ENCODE measurements at regions not wholly inside any gene's neighbourhood (a gene's known extent, or its start where the extent isn't known, plus 50 kb on each side); places are given as distances from the start of the nearest gene placed in this dataset.

GRCh38 chr5:82800826-82801225 is 276.4 kb downstream of the TMEM167A start:
- TF ChIP-seq, protein P1, sequence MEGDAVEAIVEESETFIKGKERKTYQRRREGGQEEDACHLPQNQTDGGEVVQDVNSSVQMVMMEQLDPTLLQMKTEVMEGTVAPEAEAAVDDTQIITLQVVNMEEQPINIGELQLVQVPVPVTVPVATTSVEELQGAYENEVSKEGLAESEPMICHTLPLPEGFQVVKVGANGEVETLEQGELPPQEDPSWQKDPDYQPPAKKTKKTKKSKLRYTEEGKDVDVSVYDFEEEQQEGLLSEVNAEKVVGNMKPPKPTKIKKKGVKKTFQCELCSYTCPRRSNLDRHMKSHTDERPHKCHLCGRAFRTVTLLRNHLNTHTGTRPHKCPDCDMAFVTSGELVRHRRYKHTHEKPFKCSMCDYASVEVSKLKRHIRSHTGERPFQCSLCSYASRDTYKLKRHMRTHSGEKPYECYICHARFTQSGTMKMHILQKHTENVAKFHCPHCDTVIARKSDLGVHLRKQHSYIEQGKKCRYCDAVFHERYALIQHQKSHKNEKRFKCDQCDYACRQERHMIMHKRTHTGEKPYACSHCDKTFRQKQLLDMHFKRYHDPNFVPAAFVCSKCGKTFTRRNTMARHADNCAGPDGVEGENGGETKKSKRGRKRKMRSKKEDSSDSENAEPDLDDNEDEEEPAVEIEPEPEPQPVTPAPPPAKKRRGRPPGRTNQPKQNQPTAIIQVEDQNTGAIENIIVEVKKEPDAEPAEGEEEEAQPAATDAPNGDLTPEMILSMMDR (IDR thresholded peaks at IDR 0.05): no peak

GRCh38 chr5:82799361-82800077 is 277.7 kb downstream of the TMEM167A start:
- TF ChIP-seq, protein P1 (IDR thresholded peaks at IDR 0.05): no peak

GRCh38 chr5:82798676-82799075 is 278.5 kb downstream of the TMEM167A start:
- TF ChIP-seq, protein P1 (IDR thresholded peaks at IDR 0.05): no peak

DNA sequence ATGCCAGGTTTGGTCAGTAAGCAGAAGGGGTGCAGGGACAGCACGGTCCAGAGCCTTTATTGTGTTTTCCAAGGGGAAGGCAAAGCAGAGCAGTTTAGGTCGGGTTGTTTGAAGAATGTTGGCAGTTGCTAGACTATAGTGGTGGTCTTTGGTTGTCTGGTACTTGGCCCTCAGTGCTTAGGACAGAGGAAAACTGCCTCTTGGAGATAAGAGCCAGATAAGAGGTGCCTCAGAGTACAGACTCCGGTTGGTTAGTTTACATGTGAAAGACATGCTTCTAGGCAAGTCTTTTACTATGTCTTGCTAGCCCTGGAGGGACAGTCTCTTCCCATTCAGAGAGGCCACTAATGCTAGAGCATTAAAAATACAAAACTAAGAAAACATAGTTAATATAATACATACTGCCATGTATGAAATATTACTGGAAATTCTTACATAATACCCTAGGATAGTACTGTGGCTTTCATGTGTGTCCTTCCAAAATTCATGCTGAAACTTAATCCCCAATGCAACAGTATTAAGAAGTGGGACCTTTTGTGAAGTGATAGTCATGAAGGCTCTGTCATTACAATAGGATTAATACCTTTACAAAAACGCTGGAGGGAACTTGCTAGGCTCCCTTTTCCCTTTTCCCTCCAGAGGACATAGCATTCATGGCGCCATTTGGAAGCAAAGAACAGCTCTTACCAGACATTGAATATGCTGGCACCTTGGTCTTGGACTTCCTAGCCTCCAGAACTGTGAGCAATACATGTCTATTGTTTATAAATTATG is 280.4 kb downstream of the TMEM167A start:
- TF ChIP-seq, protein P1 (IDR thresholded peaks at IDR 0.05): no peak

DNA sequence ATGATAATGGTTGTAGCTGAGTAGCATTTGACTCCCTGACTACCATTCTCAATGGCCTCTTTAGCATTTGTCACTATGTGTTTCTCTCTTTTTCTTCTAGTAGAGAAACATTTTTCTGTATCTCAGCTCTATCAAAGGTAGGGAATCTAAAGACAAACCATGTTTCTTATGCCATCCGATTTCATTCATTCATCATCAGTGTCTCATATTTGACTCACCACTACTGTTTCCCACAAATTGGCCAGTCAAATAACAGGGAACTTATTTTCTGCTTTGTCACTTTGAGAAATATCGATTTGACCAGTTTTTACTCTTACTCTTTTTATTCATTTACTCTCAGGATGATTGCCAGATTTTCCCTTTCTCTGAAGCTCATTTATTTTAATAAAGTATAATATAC is 282.3 kb downstream of the TMEM167A start:
- TF ChIP-seq, protein P1 (IDR thresholded peaks at IDR 0.05): no peak

- TF ChIP-seq, protein P1 (IDR thresholded peaks at IDR 0.05): peak; percentile 77
Observed at GRCh38 chr5:82793808-82794419, 283.3 kb downstream of the TMEM167A start.

GRCh38 chr5:82792096-82792495 is 285.1 kb downstream of the TMEM167A start:
- TF ChIP-seq, protein P1 (IDR thresholded peaks at IDR 0.05): no peak
